Uterus (tissue), 3 donors: ENCODE measurements at regions not wholly inside any gene's neighbourhood (a gene's known extent, or its start where the extent isn't known, plus 50 kb on each side); places are given as distances from the start of the nearest gene placed in this dataset.

ENCODE experiments used
- DNase-seq, 2 donors: peaks; one replicate each; pipeline ENCODE4 v3.0.0-alpha.2; 2019 to 2020
- H3K27ac ChIP-seq, 2 donors: fragments of 200-600 bp; sonication (generic); 1 replicate in 1 of 2; 2 replicates in 1 of 2; pipeline ENCODE4 v1.5.1; 2016 to 2018
- H3K27me3 ChIP-seq, 2 donors: fragments of 200-600 bp; sonication (generic); one replicate each; pipeline ENCODE4 v1.5.1; 2018 to 2019; ENCODE audit warnings: control low read depth in 1 of 2
- H3K36me3 ChIP-seq, 2 donors: fragments of 200-600 bp; sonication (generic); one replicate each; pipeline ENCODE4 v1.5.1; 2019; ENCODE audit warnings: control low read depth in 1 of 2
- H3K4me1 ChIP-seq, 2 donors: fragments of 200-600 bp; sonication (generic); one replicate each; pipeline ENCODE4 v1.5.1; 2018 to 2019; ENCODE audit warnings: control low read depth in 1 of 2
- H3K4me3 ChIP-seq, 2 donors: fragments of 200-600 bp; sonication (generic); 1 replicate in 1 of 2; 2 replicates in 1 of 2; pipeline ENCODE4 v1.5.1; 2018 to 2019; ENCODE audit warnings: mild to moderate bottlenecking in 1 of 2
- H3K9me3 ChIP-seq, 2 donors: fragments of 200-600 bp; sonication (generic); one replicate each; pipeline ENCODE4 v1.5.1; 2019; ENCODE audit warnings: control low read depth in 1 of 2
- CTCF ChIP-seq, 4 experiments: fragments of 200-600 bp in 2 of 4; fragments of 450-650 bp in 2 of 4; sonication (generic) in 2 of 4; IDR thresholded peaks; one replicate each; pipeline ENCODE4 v1.5.1; 2016 to 2019; ENCODE audit warnings: antibody characterized with exemption in 4 of 4, mild to moderate bottlenecking in 2 of 4, moderate library complexity in 1 of 4
- POLR2A ChIP-seq, 2 donors: fragments of 450-650 bp; IDR thresholded peaks; one replicate each; pipeline ENCODE4 v1.6.1; 2016; ENCODE audit warnings: antibody characterized with exemption in 2 of 2, mild to moderate bottlenecking in 1 of 2, moderate library complexity in 1 of 2
- intact Hi-C: fragments of 100-400 bp; cut with DNase I; formaldehyde crosslinking; loops from one replicate; pipeline ENCODE4 v1.15.1; 2023; ENCODE audit warnings: low total_unique reads
- donor health status: DM: yes; HTN: yes; CAD: no.

GRCh38 chr4:36394352-36394903 lies 113.0 kb downstream of the DTHD1 start:
- intact Hi-C loops: no loop called here
- no peaks in the 10 kb centered on the region for H3K27me3 ChIP-seq
- no peaks in the 10 kb centered on the region for H3K4me1 ChIP-seq
- no peaks in the 10 kb centered on the region for H3K9me3 ChIP-seq
- no peak for DNase-seq
- no peak overlapping the region for H3K4me3 ChIP-seq
- no peak for TF ChIP-seq POLR2A (IDR thresholded peaks at IDR 0.05)
- TF ChIP-seq CTCF (IDR thresholded peaks at IDR 0.05): no peak
- no peak overlapping the region for H3K27ac ChIP-seq
- no peaks in the 10 kb centered on the region for H3K36me3 ChIP-seq

GRCh38 chr4:36399762-36400353 lies 118.4 kb downstream of the DTHD1 start:
- H3K9me3 ChIP-seq: no peaks in the 10 kb centered on the region
- no peaks in the 10 kb centered on the region for H3K4me1 ChIP-seq
- no peak overlapping the region for H3K27ac ChIP-seq
- TF ChIP-seq CTCF (IDR thresholded peaks at IDR 0.05) (peak in 1 of 4 experiments; percentile 10), POLR2A (IDR thresholded peaks at IDR 0.05) (no peak)
- H3K4me3 ChIP-seq: no peak overlapping the region
- no peaks in the 10 kb centered on the region for H3K27me3 ChIP-seq
- no peak for DNase-seq
- H3K36me3 ChIP-seq: no peaks in the 10 kb centered on the region
- intact Hi-C loops: no loop called here

- Histone ChIP-seq H3K36me3 (no peaks in the 10 kb centered on the region), H3K4me1 (no peaks in the 10 kb centered on the region)
Measured at GRCh38 chr4:36402008-36402758, 120.8 kb downstream of the DTHD1 start.

GRCh38 chr4:36411338-36411737 lies 129.9 kb downstream of the DTHD1 start:
- Histone ChIP-seq H3K27me3 (no peaks in the 10 kb centered on the region), H3K4me1 (no peaks in the 10 kb centered on the region), H3K36me3 (no peaks in the 10 kb centered on the region), H3K4me3 (no peak overlapping the region), H3K27ac (no peak overlapping the region), H3K9me3 (no peaks in the 10 kb centered on the region)
- no peak for DNase-seq
- intact Hi-C loops: no loop called here
- TF ChIP-seq CTCF (IDR thresholded peaks at IDR 0.05) (no peak), POLR2A (IDR thresholded peaks at IDR 0.05) (no peak)

More at GRCh38 chr4:36402008-36402758, 120.8 kb downstream of the DTHD1 start:
- no peaks in the 10 kb centered on the region for H3K27me3 ChIP-seq
- no peak for DNase-seq
- no peaks in the 10 kb centered on the region for H3K9me3 ChIP-seq
- no peak overlapping the region for H3K27ac ChIP-seq
- TF ChIP-seq CTCF (IDR thresholded peaks at IDR 0.05): no peak
- TF ChIP-seq POLR2A (IDR thresholded peaks at IDR 0.05): no peak
- no peak overlapping the region for H3K4me3 ChIP-seq
- intact Hi-C loops: no loop called here

GRCh38 chr4:36414248-36414647 lies 132.8 kb downstream of the DTHD1 start:
- Histone ChIP-seq H3K36me3 (no peaks in the 10 kb centered on the region), H3K4me3 (no peak overlapping the region), H3K9me3 (no peaks in the 10 kb centered on the region), H3K27me3 (no peaks in the 10 kb centered on the region), H3K4me1 (no peaks in the 10 kb centered on the region), H3K27ac (no peak overlapping the region)
- TF ChIP-seq CTCF (IDR thresholded peaks at IDR 0.05) (no peak), POLR2A (IDR thresholded peaks at IDR 0.05) (no peak)
- intact Hi-C loops: no loop called here
- no peak for DNase-seq
